GM10266 (cell line): ENCODE measurements at regions not wholly inside any gene's neighbourhood (a gene's known extent, or its start where the extent isn't known, plus 50 kb on each side); places are given as distances from the start of the nearest gene placed in this dataset.

Experiments
- DNase-seq: peaks from one replicate; pipeline ENCODE4 v3.0.0; 2012; ENCODE audit errors: extremely low spot score
- TF ChIP-seq, protein P1 (sequence below): IDR thresholded peaks from 2 replicates; pipeline ENCODE4 v1.5.1; 2012; ENCODE audit warnings: mild to moderate bottlenecking, low read depth; ENCODE audit not compliant: control insufficient read depth, insufficient read depth; ENCODE audit errors: missing control alignments

DNA sequence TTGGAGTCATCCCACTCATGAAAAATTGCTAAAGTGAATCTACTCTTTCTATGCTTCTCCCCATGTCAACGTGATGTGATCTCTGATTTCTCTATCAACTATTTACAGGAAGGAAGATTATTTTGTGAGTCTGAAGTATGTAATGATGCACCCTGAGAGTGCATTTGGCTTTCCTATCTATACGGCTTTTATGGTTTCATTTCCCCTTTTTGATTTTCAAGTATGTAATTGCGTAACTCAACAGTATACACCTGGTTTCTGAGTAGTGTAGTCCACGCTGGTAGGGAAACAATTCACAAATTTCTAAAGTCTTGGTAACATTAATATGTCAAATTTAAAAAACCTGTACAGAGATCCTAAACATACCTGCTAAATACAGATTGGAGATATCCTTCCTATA is 194.7 kb upstream of the SEMA3A start:
- TF ChIP-seq, protein P1, sequence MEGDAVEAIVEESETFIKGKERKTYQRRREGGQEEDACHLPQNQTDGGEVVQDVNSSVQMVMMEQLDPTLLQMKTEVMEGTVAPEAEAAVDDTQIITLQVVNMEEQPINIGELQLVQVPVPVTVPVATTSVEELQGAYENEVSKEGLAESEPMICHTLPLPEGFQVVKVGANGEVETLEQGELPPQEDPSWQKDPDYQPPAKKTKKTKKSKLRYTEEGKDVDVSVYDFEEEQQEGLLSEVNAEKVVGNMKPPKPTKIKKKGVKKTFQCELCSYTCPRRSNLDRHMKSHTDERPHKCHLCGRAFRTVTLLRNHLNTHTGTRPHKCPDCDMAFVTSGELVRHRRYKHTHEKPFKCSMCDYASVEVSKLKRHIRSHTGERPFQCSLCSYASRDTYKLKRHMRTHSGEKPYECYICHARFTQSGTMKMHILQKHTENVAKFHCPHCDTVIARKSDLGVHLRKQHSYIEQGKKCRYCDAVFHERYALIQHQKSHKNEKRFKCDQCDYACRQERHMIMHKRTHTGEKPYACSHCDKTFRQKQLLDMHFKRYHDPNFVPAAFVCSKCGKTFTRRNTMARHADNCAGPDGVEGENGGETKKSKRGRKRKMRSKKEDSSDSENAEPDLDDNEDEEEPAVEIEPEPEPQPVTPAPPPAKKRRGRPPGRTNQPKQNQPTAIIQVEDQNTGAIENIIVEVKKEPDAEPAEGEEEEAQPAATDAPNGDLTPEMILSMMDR: no peak
- DNase-seq: peak; percentile 10

DNA sequence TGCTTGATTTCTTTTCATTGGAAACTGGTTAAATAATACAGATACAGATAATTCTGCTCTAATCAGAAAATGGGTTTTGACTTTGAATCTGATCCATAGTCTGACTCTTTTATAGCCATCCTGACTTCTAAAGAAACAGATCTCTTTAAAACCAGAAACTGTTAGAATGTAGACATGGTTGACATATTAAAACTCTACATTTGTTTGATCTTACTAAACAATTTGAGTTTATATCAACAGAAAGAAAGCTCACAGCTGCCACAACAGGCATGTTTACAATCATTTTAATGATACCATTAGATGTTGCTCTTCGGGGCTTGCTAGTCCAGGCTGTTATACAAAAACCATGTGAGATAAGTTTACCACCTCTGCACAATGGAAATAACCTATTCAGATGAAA is 193.0 kb upstream of the SEMA3A start:
- no peak for DNase-seq
- TF ChIP-seq, protein P1: no peak

DNA sequence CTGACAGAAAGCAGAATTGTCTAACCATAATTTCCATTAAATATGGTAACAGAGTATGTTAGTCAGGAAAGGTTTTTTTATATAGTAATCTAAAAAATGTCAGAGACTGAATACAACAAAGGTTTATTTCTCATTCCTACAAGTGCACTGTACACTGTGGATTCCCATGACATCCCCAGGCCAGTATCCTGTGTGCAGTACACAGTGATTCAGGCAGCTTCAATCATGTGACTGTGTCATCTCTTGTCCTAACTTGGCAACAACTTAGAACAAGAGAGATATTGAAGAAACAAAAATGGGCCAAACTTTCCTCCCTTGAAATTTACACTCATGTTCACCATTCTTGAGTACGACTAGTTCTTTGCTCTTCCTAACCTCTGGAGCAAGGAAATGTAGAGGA is 189.8 kb upstream of the SEMA3A start:
- TF ChIP-seq, protein P1: no peak
- DNase-seq: no peak

DNA sequence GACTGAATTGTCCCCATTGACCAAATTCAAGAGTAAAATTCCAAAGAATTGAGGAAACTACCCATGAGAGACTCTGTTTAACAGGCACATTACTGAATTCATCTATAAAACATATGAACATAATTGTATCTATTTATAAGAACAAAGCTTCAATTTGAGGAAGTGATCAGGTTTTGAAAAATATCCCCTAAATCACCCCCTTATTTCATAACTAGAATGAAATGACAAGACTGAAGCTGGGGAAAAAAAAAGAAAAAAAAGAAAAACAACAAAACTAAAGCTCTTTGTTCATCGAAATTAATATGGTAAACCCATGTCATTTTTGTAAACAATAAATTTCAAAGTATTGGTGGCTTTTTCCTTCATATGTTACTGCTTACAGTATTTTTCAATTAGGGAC is 184.9 kb upstream of the SEMA3A start:
- TF ChIP-seq, protein P1: no peak
- DNase-seq: no peak

DNA sequence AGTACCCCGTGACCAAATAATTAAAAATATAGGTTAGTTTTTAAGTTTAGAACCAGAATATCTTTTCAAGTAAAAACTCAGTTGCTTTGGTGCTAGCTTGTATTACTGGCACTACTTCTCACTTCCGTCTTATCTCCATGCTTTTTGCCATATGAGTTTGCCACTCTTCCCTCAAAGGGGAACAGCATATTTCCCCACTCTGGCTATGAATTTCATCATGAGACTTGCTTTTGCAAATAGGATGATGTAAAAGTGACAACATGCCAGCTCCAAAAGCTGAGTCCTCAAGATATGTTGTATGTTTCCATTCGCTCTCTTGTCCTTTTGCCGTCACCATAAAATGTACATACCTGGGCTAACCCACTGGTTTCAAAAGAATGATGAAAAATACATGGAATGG is 178.1 kb upstream of the SEMA3A start:
- no peak for DNase-seq
- TF ChIP-seq, protein P1: no peak

DNA sequence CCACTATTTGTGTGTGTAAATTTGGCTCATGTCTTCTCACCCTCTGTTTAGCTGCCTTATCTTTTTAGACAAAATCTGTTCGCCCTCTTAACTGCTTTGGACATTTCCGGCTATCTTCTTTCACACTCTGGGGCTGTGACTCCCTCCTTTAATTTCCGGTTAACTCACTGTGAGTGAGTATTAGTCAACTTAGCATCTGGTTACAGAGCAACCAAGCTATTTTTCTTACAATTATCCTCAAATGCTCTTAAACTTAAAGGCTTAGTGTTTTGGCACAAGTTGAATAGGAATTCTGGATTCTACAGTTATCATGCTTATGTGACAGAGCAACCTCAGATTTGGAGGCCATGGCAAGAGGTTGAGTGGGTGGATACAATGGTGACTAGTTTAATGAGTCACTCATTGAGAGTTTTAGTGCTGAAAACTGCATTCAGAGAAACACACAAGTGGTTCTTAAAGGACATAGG is 177.6 kb upstream of the SEMA3A start:
- no peak for DNase-seq
- TF ChIP-seq, protein P1: no peak

DNA sequence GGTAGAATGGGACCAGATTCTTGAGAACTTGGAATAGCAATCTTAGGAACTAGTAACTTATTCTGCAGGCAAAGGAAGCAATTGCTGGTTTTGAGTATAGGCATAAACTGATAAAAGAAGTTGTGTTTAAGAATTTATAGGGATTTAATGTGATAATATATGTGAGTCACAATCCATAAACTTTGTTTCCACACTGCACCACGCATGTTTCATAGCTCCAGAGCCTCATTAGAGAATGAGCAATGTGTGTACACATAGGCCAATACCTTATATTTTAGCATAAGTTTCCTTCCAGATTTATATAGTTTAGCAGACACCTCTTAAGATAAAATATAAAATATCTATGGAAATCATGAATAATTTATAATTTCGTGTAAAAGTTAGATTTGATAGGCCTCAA is 175.5 kb upstream of the SEMA3A start:
- DNase-seq: no peak
- TF ChIP-seq, protein P1: no peak

DNA sequence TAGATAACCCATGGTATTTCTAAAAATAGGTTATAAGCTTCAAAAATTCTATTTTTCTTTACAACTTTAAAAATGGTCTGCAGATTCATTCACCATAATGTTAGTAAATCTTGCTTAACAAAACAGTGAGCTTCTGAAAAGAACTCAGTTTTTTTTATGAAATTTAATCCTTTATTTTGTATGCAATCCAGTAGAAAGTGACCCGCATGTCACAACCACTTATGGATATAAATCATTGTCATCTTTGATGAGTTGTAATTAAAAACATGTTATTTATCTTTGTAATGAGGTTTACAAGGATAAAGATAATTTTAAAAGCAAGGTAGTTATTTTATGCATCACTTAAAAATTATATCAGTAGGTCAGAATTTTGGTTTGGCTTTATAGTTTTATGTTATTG is 173.5 kb upstream of the SEMA3A start:
- no peak for DNase-seq
- TF ChIP-seq, protein P1: no peak
